Caco-2 (cell line): ENCODE measurements at regions not wholly inside any gene's neighbourhood (a gene's known extent, or its start where the extent isn't known, plus 50 kb on each side); places are given as distances from the start of the nearest gene placed in this dataset.

Experiments used
- BruUV-seq: library from RNA; stranded (reverse); fragments of 400-500 nt; replicated peaks from 2 replicates; lab custom pipeline; 2021; lab: Mats Ljungman, UMichigan
- CTCF ChIA-PET: fragments of 300-600 bp; sonication (Branson Sonifier 250); formaldehyde crosslinking; loops from one replicate; lab custom pipeline; 2022; ENCODE audit warnings: antibody characterized with exemption; lab: Charles Lee
- POLR2A ChIA-PET: fragments of 300-600 bp; sonication (Branson Sonifier 250); formaldehyde crosslinking; loops from one replicate; lab custom pipeline; 2022; ENCODE audit warnings: antibody characterized with exemption; lab: Charles Lee
- DNase-seq, 2 experiments: peaks; one replicate each; pipeline versions ENCODE4 v3.0.0 to v3.0.0-alpha.2; 2020 to 2022
- H3K27me3 ChIP-seq: replicated peaks from 2 replicates; pipeline ENCODE4 v1.6.0; 2011; ENCODE audit warnings: low read length; ENCODE audit not compliant: control insufficient read depth, insufficient read depth
- H3K36me3 ChIP-seq: 2 replicates; pipeline ENCODE4 v1.5.1; 2011; ENCODE audit warnings: low read length; ENCODE audit not compliant: control insufficient read depth, insufficient read depth
- H3K4me1 ChIP-seq: fragments of 250-450 bp; sonication (Bioruptor Pico); 2 replicates; pipeline ENCODE4 v1.5.1; 2020; ENCODE audit warnings: mild to moderate bottlenecking
- H3K4me3 ChIP-seq: 2 replicates; pipeline ENCODE4 v1.5.1; 2011; ENCODE audit warnings: low read depth, mild to moderate bottlenecking, control low read depth, low read length
- H3K9me3 ChIP-seq: fragments of 250-450 bp; sonication (Bioruptor Pico); 2 replicates; pipeline ENCODE4 v1.5.1; 2020; ENCODE audit warnings: mild to moderate bottlenecking, moderate library complexity
- H3K27ac Mint-ChIP-seq: one replicate; pipeline ENCODE4 v1.8.0; 2022; ENCODE audit warnings: mixed read lengths; ENCODE audit not compliant: unreplicated experiment
- H3K27me3 Mint-ChIP-seq: one replicate; pipeline ENCODE4 v1.8.0; 2022; ENCODE audit warnings: mixed read lengths; ENCODE audit not compliant: insufficient read depth, unreplicated experiment
- H3K36me3 Mint-ChIP-seq: one replicate; pipeline ENCODE4 v1.8.0; 2022; ENCODE audit warnings: mild to moderate bottlenecking, mixed read lengths; ENCODE audit not compliant: insufficient read depth, unreplicated experiment
- H3K4me1 Mint-ChIP-seq: one replicate; pipeline ENCODE4 v1.8.0; 2022; ENCODE audit warnings: low read depth, mixed read lengths; ENCODE audit not compliant: unreplicated experiment
- H3K4me3 Mint-ChIP-seq: one replicate; pipeline ENCODE4 v1.8.0; 2022; ENCODE audit warnings: mild to moderate bottlenecking, moderate library complexity, mixed read lengths; ENCODE audit not compliant: unreplicated experiment
- H3K9me3 Mint-ChIP-seq: one replicate; pipeline ENCODE4 v1.8.0; 2022; ENCODE audit warnings: mixed read lengths; ENCODE audit not compliant: unreplicated experiment
- CTCF ChIP-seq, 2 experiments: fragments of 200-600 bp in 1 of 2; IDR thresholded peaks; 1 replicate in 1 of 2; 2 replicates in 1 of 2; pipeline versions ENCODE4 v1.5.1 to v1.8.0; 2011 to 2022; ENCODE audit warnings: antibody characterized with exemption in 1 of 2, control low read depth in 1 of 2, inconsistent platforms in 1 of 2, low read depth in 1 of 2, low read length in 1 of 2, mild to moderate bottlenecking in 1 of 2, moderate library complexity in 1 of 2; ENCODE audit not compliant: insufficient read depth in 1 of 2, severe bottlenecking in 1 of 2, unreplicated experiment in 1 of 2
- intact Hi-C: fragments of 100-400 bp; cut with micrococcal nuclease; formaldehyde crosslinking; loops from one replicate; pipeline ENCODE4 v1.10.0; 2022; ENCODE audit not compliant: unreplicated experiment

- H3K4me1 Mint-ChIP-seq: no peaks in the 10 kb centered on the region
- Histone ChIP-seq H3K27me3 (no peaks in the 10 kb centered on the region), H3K9me3 (no peaks in the 10 kb centered on the region), H3K36me3 (no peaks in the 10 kb centered on the region), H3K4me1 (0 out of 2 replicates have a peak, but pooled peaks cover 3% of the 10 kb centered on the region), H3K4me3 (no peak overlapping the region)
- H3K36me3 Mint-ChIP-seq: no peaks in the 10 kb centered on the region
- ChIA-PET CTCF (no interaction called here), POLR2A (interaction anchor here (0.5 kb wide), 1 partner anchor 14 kb away, joined by 3 read pairs; no protein-coding TSS in a partner anchor)
- intact Hi-C loops: no loop called here
- no peak overlapping the region for H3K27ac Mint-ChIP-seq
- no peak overlapping the region for H3K4me3 Mint-ChIP-seq
- DNase-seq: peak in 1 of 2 experiments; percentile 37
- TF ChIP-seq CTCF (IDR thresholded peaks at IDR 0.05; ENCODE audit: insufficient read depth in 1 of 2, low read depth in 1 of 2, low read length in 1 of 2, severe bottlenecking in 1 of 2, unreplicated experiment in 1 of 2): no peak
- H3K27me3 Mint-ChIP-seq: no peaks in the 10 kb centered on the region
- no TSS peak for BruUV-seq
- peaks cover 12% of the 10 kb centered on the region for H3K9me3 Mint-ChIP-seq
Measured at GRCh38 chr2:67309281-67309680, 87.9 kb upstream of the ETAA1 start.

- POLR2A ChIA-PET: no interaction called here
- no peaks in the 10 kb centered on the region for H3K27me3 ChIP-seq
- intact Hi-C loops: no loop called here
- CTCF ChIA-PET: no interaction called here
- H3K9me3 ChIP-seq: no peaks in the 10 kb centered on the region
- Mint-ChIP-seq H3K9me3 (peaks cover 4% of the 10 kb centered on the region), H3K4me3 (no peak overlapping the region), H3K36me3 (no peaks in the 10 kb centered on the region), H3K27ac (no peak overlapping the region), H3K4me1 (no peaks in the 10 kb centered on the region), H3K27me3 (no peaks in the 10 kb centered on the region)
- no peak overlapping the region for H3K4me3 ChIP-seq
- no peak for DNase-seq
- 0 out of 2 replicates have a peak, but pooled peaks cover 3% of the 10 kb centered on the region for H3K4me1 ChIP-seq
- no TSS peak for BruUV-seq
- TF ChIP-seq CTCF (IDR thresholded peaks at IDR 0.05; ENCODE audit: insufficient read depth in 1 of 2, low read depth in 1 of 2, low read length in 1 of 2, severe bottlenecking in 1 of 2, unreplicated experiment in 1 of 2): no peak
- no peaks in the 10 kb centered on the region for H3K36me3 ChIP-seq
Measured at GRCh38 chr2:67311536-67311935, 85.6 kb upstream of the ETAA1 start.

GRCh38 chr2:67312871-67313270, 84.3 kb upstream of the ETAA1 start:
- no TSS peak for BruUV-seq
- Histone ChIP-seq H3K36me3 (no peaks in the 10 kb centered on the region), H3K4me1 (0 out of 2 replicates have a peak, but pooled peaks cover 3% of the 10 kb centered on the region), H3K9me3 (no peaks in the 10 kb centered on the region), H3K4me3 (no peak overlapping the region), H3K27me3 (no peaks in the 10 kb centered on the region)
- CTCF ChIA-PET: no interaction called here
- Mint-ChIP-seq H3K9me3 (no peaks in the 10 kb centered on the region), H3K36me3 (no peaks in the 10 kb centered on the region), H3K27ac (no peak overlapping the region), H3K27me3 (no peaks in the 10 kb centered on the region), H3K4me3 (no peak overlapping the region), H3K4me1 (no peaks in the 10 kb centered on the region)
- POLR2A ChIA-PET: no interaction called here
- no peak for TF ChIP-seq CTCF (IDR thresholded peaks at IDR 0.05; ENCODE audit: insufficient read depth in 1 of 2, low read depth in 1 of 2, low read length in 1 of 2, severe bottlenecking in 1 of 2, unreplicated experiment in 1 of 2)
- intact Hi-C loops: no loop called here
- no peak for DNase-seq
